ENCODE measurements at regions not wholly inside any gene's neighbourhood (a gene's known extent, or its start where the extent isn't known, plus 50 kb on each side); places are given as distances from the start of the nearest gene placed in this dataset.

- no peak for TF ChIP-seq CTCF (IDR thresholded peaks at IDR 0.05 in 4 of 5, conservative IDR thresholded peaks at IDR 0.05 in 1 of 5)
- TF ChIP-seq POLR2A (IDR thresholded peaks at IDR 0.05): no peak
Measured at GRCh38 chr12:125824276-125824675, 759.0 kb downstream of the AACS start.

All from gastrocnemius medialis (tissue), 4 donors.